HepG2 (cell line): ENCODE measurements at regions not wholly inside any gene's neighbourhood (a gene's known extent, or its start where the extent isn't known, plus 50 kb on each side); places are given as distances from the start of the nearest gene placed in this dataset.

Experiments
- ATAC-seq: fragments of 200-7000 bp; cut with Tn5 transposase; 3 replicates; pipeline ENCODE4 v1.9.1; 2020; ENCODE audit warnings: mild to moderate bottlenecking, moderate library complexity
- BruUV-seq: library from RNA; stranded (reverse); fragments of 400-500 nt; replicated peaks from 2 replicates; lab custom pipeline; 2021; lab: Mats Ljungman, UMichigan
- CTCF ChIA-PET: fragments of 300-600 bp; formaldehyde crosslinking; extraction: SDS; loops from one replicate; lab custom pipeline; 2021; ENCODE audit warnings: low total read pairs, inconsistent platforms, low intra/inter-chr PET ratio; lab: Yijun Ruan, JAX
- POLR2A ChIA-PET: fragments of 350-600 bp; sonication (Branson Sonifier 250); formaldehyde crosslinking; loops from one replicate; lab custom pipeline; 2020; ENCODE audit warnings: antibody characterized with exemption, inconsistent platforms; lab: Yijun Ruan, JAX
- DNase-seq: peaks from one replicate; pipeline ENCODE4 v3.0.0-alpha.2; 2015; ENCODE audit warnings: low spot score
- FAIRE-seq: peaks from 3 replicates; lab custom pipeline; 2011; peaks lifted over from hg19 to GRCh38; lab: Jason Lieb, UNC
- H2AFZ ChIP-seq: one replicate; pipeline ENCODE4 v1.6.1; 2011; ENCODE audit warnings: low read length, inconsistent platforms
- H3K27ac ChIP-seq: fragments of 300-600 bp; 3 replicates; pipeline ENCODE4 v1.8.0; 2011; ENCODE audit warnings: mixed run types, mild to moderate bottlenecking, mixed read lengths, low read length, inconsistent platforms; ENCODE audit not compliant: insufficient read depth; ENCODE audit errors: extremely low read length
- H3K27me3 ChIP-seq, 2 experiments: fragments of 200-600 bp in 1 of 2; 2 replicates in 1 of 2; 3 replicates in 1 of 2; pipeline versions ENCODE4 v1.6.0 to v1.8.0; 2011; ENCODE audit warnings: low read length in 2 of 2, mild to moderate bottlenecking in 2 of 2, moderate library complexity in 2 of 2, inconsistent platforms in 1 of 2; ENCODE audit not compliant: insufficient read depth in 2 of 2, control insufficient read depth in 1 of 2
- H3K36me3 ChIP-seq, 2 experiments: fragments of 200-600 bp in 1 of 2; replicated peaks in 1 of 2; 2 replicates in 1 of 2; 3 replicates in 1 of 2; pipeline versions ENCODE4 v1.5.1 to v1.8.0; 2011; ENCODE audit warnings: low read length in 2 of 2, inconsistent platforms in 1 of 2; ENCODE audit not compliant: insufficient read depth in 2 of 2, control insufficient read depth in 1 of 2
- H3K4me1 ChIP-seq: 2 replicates; pipeline ENCODE4 v1.5.1; 2012; ENCODE audit warnings: low read length, inconsistent platforms; ENCODE audit not compliant: insufficient read depth
- H3K4me2 ChIP-seq: 2 replicates; pipeline ENCODE4 v1.6.0; 2011; ENCODE audit warnings: low read depth, low read length, inconsistent platforms
- H3K4me3 ChIP-seq, 3 experiments: fragments of 200-600 bp in 1 of 3; sonication (generic), shearing (Covaris generic) in 1 of 3; replicated peaks in 1 of 3; 2 replicates each; pipeline ENCODE4 v1.5.1; 2011 to 2016; ENCODE audit warnings: low read length in 3 of 3, inconsistent platforms in 2 of 3, low read depth in 2 of 3, mild to moderate bottlenecking in 2 of 3, control low read depth in 1 of 3, mixed read lengths in 1 of 3; ENCODE audit not compliant: insufficient read depth in 1 of 3
- H3K79me2 ChIP-seq: one replicate; pipeline ENCODE4 v1.6.1; 2011; ENCODE audit warnings: low read length, inconsistent platforms; ENCODE audit not compliant: insufficient read depth
- H3K9ac ChIP-seq: 2 replicates; pipeline ENCODE4 v1.6.0; 2011; ENCODE audit warnings: mild to moderate bottlenecking, low read depth, low read length, inconsistent platforms; ENCODE audit not compliant: insufficient read depth
- H3K9me3 ChIP-seq: 2 replicates; pipeline ENCODE4 v1.5.1; 2012; ENCODE audit warnings: mild to moderate bottlenecking, low read length
- H4K20me1 ChIP-seq: 2 replicates; pipeline ENCODE4 v1.6.0; 2011; ENCODE audit warnings: inconsistent platforms, mild to moderate bottlenecking, low read length, moderate library complexity; ENCODE audit not compliant: insufficient read depth
- CEBPB ChIP-seq: IDR thresholded peaks from 2 replicates; pipeline ENCODE4 v1.6.1; 2011; ENCODE audit warnings: low read depth, low read length, improper control_type of control experiment, borderline replicate concordance
- PRPF4 ChIP-seq: fragments of 200-400 bp; formaldehyde crosslinking; IDR thresholded peaks from 2 replicates; pipeline ENCODE4 v1.6.1; 2016; ENCODE audit warnings: low read length, low read depth; ENCODE audit not compliant: poor library complexity, severe bottlenecking
- TSC22D2 ChIP-seq: sonication (generic); formaldehyde crosslinking; IDR thresholded peaks from 2 replicates; pipeline ENCODE4 v1.5.1; 2020; ENCODE audit warnings: missing genetic modification reagents, mild to moderate bottlenecking, borderline replicate concordance
- ZNF329 ChIP-seq: sonication (generic); formaldehyde crosslinking; IDR thresholded peaks from 2 replicates; pipeline ENCODE4 v1.9.0; 2021; ENCODE audit warnings: low read depth, mild to moderate bottlenecking, missing genetic modification reagents
- ZNF773 ChIP-seq: sonication (generic); formaldehyde crosslinking; IDR thresholded peaks from 2 replicates; pipeline ENCODE4 v1.4.0; 2020; ENCODE audit warnings: missing genetic modification reagents, borderline replicate concordance
- ZSCAN21 ChIP-seq: sonication (generic); formaldehyde crosslinking; IDR thresholded peaks from 2 replicates; pipeline ENCODE4 v1.8.0; 2022; ENCODE audit warnings: mild to moderate bottlenecking, missing genetic modification reagents, moderate library complexity, borderline replicate concordance
- WGBS: methylation state at CpG from one replicate; pipeline ENCODE4 v1.1.6; 2017; ENCODE audit warnings: low lambda C conversion rate; 5-methylcytosine and 5-hydroxymethylcytosine counted together
- in situ Hi-C: cut with HindIII; loops from 2 replicates; pipeline ENCODE4 v1.10.0; 2017; ENCODE audit warnings: low pct_unique_long_range_greater_than_20kb; ENCODE audit not compliant: extremely low pct_ligation_motif_present
- intact Hi-C: fragments of 100-400 bp; cut with micrococcal nuclease; formaldehyde crosslinking; loops from one replicate; pipeline ENCODE4 v1.10.0; 2022; ENCODE audit not compliant: unreplicated experiment
- TF ChIP-seq, protein P1 (sequence below): IDR thresholded peaks from 2 replicates; pipeline ENCODE4 v1.6.1; 2012; ENCODE audit warnings: low read length, improper control_type of control experiment

GRCh38 chr9:16230731-16231130 lies 639.7 kb downstream of the BNC2 start:
- ATAC-seq: no peak
- H2AFZ ChIP-seq: no peak overlapping the region
- DNase-seq: no peak
- no peak overlapping the region for H3K4me2 ChIP-seq
- H3K36me3 ChIP-seq: no peaks in the 10 kb centered on the region
- WGBS: 53% methylated on average over 2 of the region's 10 CpGs
- in situ Hi-C loops (no loop called here), intact Hi-C loops (no loop called here)
- 0 out of 5 replicates have a peak, but pooled peaks cover 0 to 5% of the 10 kb centered on the region in 2 experiments for H3K27me3 ChIP-seq
- FAIRE-seq: no peak
- TF ChIP-seq ZNF329 (CRISPR knock-in tag): no peak
- no peak for TF ChIP-seq PRPF4
- no peak for TF ChIP-seq ZNF773
- no peak for TF ChIP-seq TSC22D2 (CRISPR knock-in tag)
- no peak for TF ChIP-seq ZSCAN21
- no peak overlapping the region for H3K4me3 ChIP-seq
- no TSS peak for BruUV-seq
- no peaks in the 10 kb centered on the region for H3K79me2 ChIP-seq
- no peak overlapping the region for H3K9ac ChIP-seq
- H4K20me1 ChIP-seq: no peaks in the 10 kb centered on the region
- no peaks in the 10 kb centered on the region for H3K9me3 ChIP-seq
- H3K4me1 ChIP-seq: no peaks in the 10 kb centered on the region
- H3K27ac ChIP-seq: no peak overlapping the region
- ChIA-PET POLR2A (no interaction called here), CTCF (no interaction called here)

GRCh38 chr9:16236311-16236710 lies 634.2 kb downstream of the BNC2 start:
- in situ Hi-C loops: no loop called here
- Histone ChIP-seq H4K20me1 (no peaks in the 10 kb centered on the region), H2AFZ (no peak overlapping the region), H3K9me3 (no peaks in the 10 kb centered on the region), H3K4me1 (no peaks in the 10 kb centered on the region), H3K4me2 (no peak overlapping the region), H3K27ac (no peak overlapping the region), H3K4me3 (no peak overlapping the region), H3K9ac (no peak overlapping the region), H3K36me3 (no peaks in the 10 kb centered on the region), H3K27me3 (no peaks in the 10 kb centered on the region), H3K79me2 (no peaks in the 10 kb centered on the region)
- ATAC-seq (no peak), FAIRE-seq (no peak), DNase-seq (no peak)
- intact Hi-C loops: no loop called here
- BruUV-seq: no TSS peak
- TF ChIP-seq CEBPB: 0 out of 2 replicates have a peak, but pooled peaks have one; percentile 23
- TF ChIP-seq, protein P1, sequence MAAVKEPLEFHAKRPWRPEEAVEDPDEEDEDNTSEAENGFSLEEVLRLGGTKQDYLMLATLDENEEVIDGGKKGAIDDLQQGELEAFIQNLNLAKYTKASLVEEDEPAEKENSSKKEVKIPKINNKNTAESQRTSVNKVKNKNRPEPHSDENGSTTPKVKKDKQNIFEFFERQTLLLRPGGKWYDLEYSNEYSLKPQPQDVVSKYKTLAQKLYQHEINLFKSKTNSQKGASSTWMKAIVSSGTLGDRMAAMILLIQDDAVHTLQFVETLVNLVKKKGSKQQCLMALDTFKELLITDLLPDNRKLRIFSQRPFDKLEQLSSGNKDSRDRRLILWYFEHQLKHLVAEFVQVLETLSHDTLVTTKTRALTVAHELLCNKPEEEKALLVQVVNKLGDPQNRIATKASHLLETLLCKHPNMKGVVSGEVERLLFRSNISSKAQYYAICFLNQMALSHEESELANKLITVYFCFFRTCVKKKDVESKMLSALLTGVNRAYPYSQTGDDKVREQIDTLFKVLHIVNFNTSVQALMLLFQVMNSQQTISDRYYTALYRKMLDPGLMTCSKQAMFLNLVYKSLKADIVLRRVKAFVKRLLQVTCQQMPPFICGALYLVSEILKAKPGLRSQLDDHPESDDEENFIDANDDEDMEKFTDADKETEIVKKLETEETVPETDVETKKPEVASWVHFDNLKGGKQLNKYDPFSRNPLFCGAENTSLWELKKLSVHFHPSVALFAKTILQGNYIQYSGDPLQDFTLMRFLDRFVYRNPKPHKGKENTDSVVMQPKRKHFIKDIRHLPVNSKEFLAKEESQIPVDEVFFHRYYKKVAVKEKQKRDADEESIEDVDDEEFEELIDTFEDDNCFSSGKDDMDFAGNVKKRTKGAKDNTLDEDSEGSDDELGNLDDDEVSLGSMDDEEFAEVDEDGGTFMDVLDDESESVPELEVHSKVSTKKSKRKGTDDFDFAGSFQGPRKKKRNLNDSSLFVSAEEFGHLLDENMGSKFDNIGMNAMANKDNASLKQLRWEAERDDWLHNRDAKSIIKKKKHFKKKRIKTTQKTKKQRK: no peak
- 24% methylated on average over 8 of the region's 8 CpGs for WGBS
- CTCF ChIA-PET: no interaction called here
- POLR2A ChIA-PET: no interaction called here
